ENCODE measurements at regions not wholly inside any gene's neighbourhood (a gene's known extent, or its start where the extent isn't known, plus 50 kb on each side); places are given as distances from the start of the nearest gene placed in this dataset.
"Not testable (repeated sequence)": the region's sequence is repeated elsewhere in the genome, so short reads cannot be mapped to it uniquely, and the experiment has no call there.

DNA sequence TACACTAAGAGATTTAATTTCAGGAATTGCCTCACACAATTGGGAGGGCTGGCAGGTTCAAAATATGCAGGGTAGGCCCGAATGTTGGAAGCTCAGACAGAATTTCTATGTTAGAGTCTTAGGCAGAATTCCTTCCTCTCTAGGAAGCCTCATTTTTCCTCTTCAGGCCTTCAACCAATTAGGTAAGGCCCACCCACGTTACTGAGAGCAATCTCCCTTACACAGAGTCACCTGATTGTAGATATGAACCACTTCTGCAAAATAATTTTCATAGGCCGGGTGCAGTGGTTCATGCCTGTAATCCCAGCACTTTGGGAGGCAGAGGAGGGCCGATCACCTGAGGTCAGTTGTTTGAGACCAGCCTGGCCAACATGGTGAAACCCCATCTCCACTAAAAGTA is 50.2 kb upstream of the HIVEP1 start:
- no peak overlapping the region for H3K4me3 ChIP-seq (ENCODE audit: low read depth, low read length)
- no peak for DNase-seq (ENCODE audit: low read depth)

DNA sequence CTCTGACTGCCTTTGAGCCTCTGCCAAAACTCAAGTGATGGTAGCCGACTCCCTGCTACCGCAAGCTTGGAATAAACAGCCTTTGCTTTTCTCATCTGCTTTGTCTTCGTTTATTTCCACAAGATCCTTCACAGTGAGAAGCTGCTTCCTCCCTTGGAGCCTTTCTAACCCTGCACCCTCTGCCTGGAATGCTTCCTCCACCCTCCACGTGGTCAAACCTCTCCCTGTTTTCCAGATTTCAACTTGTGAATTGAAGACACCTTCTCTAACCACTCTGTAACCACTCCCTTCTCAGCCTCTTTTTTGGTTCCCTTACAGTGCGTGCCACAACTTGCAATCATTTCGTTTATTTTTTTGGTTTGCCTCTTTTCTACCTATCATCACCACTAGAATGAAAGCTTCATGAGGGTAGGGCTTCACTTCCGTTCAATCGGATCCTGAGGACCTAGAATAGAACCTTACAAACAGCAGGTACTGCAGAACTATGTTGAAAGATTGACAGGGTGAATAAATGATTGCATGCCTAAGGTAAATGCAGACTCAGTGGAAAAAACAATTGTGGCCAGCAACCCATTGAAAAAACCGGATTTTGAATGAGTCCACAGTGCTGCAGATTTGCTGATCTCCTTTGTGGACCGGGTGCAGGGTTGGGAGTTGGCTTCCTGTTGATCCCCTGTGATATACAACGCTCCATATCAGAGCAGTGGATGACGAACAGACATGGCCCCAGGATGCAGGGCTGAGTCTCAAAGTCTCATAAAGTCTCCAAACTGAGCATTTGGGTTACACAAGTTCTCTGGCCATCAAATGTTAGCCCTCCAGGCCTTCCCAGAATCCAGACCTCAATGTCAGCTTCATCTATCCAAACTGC is 51.0 kb upstream of the HIVEP1 start:
- no peak for DNase-seq (ENCODE audit: low read depth)
- H3K4me3 ChIP-seq (ENCODE audit: low read depth, low read length): no peak overlapping the region

DNA sequence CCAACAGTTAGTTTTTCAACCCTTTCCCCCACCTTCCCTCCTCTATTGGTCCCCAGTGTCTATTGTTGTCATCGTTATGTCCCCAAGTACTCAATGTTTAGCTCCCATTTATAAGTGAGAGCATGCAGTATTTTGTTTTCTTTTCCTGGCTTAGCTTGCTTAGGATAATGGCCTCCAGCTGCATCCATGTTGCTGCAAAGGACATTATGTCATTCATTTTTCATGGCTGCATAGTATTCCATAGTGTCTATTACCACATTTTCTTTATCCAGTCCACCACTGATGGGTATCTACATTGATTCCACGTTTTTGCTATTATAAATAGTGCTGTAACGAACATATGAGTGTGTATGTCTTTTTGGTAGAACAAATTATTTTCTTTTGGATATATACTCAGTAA is 55.3 kb upstream of the HIVEP1 start:
- DNase-seq (ENCODE audit: low read depth): no peak

DNA sequence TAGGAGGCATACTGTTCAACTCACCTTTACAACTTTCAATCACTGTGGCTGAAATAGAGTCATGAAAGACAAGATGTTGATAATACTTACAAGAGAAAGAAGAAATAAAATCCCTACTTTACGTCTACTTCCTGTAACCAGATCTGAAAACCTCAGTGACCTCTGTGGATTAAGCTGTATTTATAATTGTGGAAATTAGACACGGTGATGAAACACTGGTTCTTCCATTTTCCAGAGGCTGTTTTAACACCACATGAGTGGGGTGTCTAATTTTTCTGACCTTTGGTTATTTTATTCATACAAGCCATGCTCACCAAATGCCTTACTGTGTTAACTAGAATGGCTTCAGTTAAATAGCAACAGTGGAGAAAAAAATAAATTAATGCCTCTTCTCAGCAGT is 58.5 kb upstream of the HIVEP1 start:
- H3K4me3 ChIP-seq (ENCODE audit: low read depth, low read length): no peak overlapping the region
- DNase-seq (ENCODE audit: low read depth): no peak

More for the DNA sequence above, 55.3 kb upstream of the HIVEP1 start:
- H3K4me3 ChIP-seq (ENCODE audit: low read depth, low read length): no peak overlapping the region

DNA sequence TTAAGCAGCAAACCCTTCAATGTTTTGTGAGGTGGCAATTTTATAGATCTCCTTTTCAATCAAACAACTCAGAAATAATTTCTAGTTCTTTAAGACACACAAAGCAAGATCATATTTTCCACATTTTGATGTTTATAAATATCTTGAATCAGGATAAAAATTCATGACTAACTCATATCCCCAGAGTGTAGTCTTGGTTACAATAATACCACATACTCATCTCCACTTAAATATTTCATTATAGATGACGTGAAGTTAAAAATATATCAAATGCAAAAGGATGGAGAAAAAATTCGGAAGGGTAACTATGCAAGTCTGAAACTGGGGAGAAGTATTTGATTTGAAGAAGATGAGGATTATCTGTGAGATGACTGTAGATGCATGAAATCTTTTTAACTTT is 59.8 kb upstream of the HIVEP1 start:
- DNase-seq (ENCODE audit: low read depth): no peak
- H3K4me3 ChIP-seq (ENCODE audit: low read depth, low read length): no peak overlapping the region

DNA sequence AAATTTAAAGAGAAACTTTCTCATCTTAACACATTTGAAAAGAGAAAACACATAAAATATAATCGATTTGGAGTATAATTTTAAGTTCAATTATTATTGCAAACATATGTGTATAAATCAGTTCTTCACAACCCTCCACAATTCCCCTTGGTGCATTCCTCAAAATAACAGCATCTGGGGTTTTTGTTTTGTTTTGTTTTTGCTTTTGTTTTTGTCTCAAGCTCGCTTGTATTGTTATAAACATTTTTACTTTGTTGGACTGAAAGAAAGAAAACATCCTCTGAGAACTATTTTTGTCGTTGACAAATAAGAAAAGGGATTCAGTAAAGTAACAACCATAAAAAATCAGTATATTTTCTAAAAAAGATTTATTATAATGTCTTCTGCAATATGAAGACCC is 60.2 kb upstream of the HIVEP1 start:
- no peak for DNase-seq (ENCODE audit: low read depth)
- no peak overlapping the region for H3K4me3 ChIP-seq (ENCODE audit: low read depth, low read length)

DNA sequence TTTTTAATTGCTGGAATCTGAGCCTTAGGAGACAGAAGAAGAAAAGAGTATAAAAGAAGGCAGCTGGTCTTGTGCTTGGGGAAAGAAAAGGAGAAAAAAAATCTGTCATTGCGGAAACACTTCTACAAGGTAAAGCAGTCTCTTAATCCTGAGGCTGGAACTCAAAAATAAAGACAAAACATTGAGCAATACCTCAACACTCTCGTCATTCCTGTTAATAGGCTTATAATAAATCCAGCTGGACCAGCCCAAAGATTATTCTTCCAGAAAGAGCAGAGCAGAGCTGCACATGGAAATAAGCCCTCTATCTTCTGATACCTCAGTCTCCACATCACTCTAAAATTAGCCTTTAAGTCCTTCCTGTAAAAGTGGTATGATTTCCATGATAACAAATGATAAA is 62.0 kb upstream of the HIVEP1 start:
- H3K4me3 ChIP-seq (ENCODE audit: low read depth, low read length): no peak overlapping the region
- DNase-seq (ENCODE audit: low read depth): no peak

DNA sequence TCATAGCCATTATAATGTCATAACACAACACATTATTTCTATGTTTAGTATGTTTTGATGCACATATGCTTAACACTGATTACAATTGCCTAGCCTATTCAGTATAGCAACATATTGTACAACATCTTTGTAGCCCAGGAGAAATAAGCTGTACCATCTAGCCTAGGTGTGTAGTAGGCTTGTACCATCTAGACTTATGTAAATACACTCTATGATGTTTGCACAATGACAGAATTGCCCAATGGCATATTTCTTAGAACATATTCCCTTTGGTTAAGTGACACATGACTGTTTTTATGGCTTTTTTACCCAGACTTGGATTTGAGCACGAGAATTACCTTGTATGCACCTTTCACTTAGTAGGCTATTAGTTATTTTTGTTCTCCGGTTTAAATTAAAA is 64.5 kb upstream of the HIVEP1 start:
- no peak for DNase-seq (ENCODE audit: low read depth)
- no peak overlapping the region for H3K4me3 ChIP-seq (ENCODE audit: low read depth, low read length)

DNA sequence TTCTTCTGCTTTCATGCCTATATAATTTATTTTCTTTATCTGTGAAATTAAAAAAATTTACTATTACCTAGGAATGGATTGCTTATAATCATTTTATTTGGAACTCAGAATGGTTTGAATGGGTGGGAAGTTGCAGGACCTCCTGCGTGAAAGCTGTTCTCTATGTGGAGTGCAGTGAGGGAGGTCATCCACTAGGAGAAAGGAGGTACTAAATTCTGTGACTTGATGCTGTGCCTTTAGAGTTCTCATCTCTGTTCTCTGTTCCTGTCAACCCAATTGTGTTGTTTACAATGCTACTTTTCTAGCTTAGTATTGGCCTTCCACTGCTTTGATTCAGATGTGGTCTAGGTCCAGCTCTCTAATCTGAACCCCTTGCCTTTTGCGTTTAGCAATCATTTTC is 65.0 kb upstream of the HIVEP1 start:
- no peak overlapping the region for H3K4me3 ChIP-seq (ENCODE audit: low read depth, low read length)
- DNase-seq (ENCODE audit: low read depth): no peak

DNA sequence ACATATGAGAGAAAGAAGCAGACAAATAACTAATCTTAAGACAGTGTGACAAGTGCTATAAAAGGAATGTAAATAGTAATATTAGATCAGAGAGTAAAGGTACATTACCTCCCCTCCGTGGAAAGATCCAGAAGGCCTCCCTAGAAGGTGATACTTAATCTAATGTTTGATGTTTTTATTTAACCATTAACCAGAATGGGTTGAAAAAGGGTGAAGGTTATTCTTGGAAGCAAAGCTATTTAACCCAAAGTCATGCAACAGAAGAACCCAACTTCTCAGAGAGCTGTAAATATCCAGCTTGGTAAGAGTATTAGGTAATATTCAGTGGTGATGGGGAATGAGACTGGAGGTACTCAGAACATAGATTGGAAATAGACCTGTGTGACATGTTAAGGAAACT is 68.0 kb upstream of the HIVEP1 start:
- no peak for DNase-seq (ENCODE audit: low read depth)
- no peak overlapping the region for H3K4me3 ChIP-seq (ENCODE audit: low read depth, low read length)

DNA sequence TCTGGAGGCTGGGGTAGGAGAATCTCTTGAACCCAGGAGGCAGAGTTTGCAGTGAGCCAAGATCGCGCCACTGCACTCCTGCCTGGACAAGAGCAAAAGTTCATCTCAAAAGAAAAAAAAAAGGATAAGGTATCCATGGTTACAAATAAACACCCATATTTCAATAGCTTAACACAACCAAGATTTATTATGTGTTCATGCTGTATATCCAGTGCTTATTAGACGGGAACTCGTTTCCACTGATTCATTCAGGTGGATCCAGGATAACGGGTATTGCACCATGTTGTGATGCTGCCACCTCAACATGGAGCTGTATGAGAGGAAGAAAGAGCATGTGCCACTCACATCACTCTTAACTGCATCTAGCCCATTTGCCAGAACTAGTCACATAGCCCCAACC is 69.1 kb upstream of the HIVEP1 start:
- no peak overlapping the region for H3K4me3 ChIP-seq (ENCODE audit: low read depth, low read length)
- no peak for DNase-seq (ENCODE audit: low read depth)

DNA sequence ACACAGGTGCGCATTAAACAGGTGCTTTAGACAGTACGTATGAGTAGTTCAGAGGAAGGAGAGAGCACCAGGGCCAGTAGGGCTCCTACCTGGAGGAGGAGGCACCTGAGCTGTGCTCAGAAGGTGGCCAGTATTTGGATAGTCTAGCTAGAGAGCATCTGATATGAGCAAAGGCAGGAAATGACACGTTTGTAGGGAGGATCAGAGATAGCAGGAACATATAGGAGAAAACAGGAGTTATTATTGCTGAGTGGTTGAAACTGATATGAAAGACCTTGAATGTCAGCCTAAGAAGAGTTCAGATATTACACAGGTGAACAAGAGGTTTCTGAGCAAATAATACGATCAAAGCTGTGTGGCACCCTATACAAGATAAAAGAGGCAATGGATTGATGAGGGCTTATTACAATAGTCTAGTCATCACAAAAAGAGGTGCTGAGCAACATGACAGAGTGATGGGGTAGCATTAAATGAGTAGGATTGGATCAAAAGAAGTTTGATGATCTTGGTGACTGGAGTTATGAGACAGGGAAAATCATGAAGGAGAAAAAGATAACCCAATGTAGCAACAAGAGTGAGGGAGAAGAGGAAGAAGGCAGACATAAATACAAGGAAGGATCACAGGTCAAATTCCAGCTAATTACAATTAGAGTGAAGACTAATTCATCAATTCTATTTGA is 69.8 kb upstream of the HIVEP1 start:
- DNase-seq (ENCODE audit: low read depth): no peak

DNA sequence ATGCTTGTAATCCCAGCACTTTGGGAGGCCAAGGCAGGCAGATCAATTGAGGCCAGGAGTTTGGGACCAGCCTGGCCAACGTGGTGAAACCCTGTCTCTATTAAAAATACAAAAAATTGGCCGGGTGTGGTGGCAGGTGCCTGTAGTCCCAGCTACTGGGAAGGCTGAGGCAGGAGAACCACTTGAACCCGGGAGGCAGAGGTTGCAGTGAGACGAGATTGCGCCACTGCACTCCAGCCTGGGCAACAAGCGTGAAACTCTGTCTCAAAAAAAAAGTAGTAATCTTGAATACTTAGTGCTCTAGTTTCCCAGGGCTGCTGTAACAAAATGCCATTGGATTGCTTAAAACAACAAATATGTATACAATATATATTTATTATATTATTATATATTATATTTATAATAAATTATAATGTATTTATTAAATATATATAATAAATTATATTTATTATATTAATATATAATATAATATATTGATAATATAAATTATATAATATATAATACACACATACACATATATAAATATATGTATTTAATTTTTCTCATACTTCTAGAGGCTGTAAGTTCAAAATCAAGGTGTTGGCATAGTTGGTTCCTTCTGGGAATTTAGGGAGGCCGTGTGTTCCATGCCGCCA is 71.5 kb upstream of the HIVEP1 start:
- DNase-seq (ENCODE audit: low read depth); H3K4me3 ChIP-seq (ENCODE audit: low read depth, low read length): not testable (repeated sequence)

More for the DNA sequence above, 69.8 kb upstream of the HIVEP1 start:
- no peak overlapping the region for H3K4me3 ChIP-seq (ENCODE audit: low read depth, low read length)

DNA sequence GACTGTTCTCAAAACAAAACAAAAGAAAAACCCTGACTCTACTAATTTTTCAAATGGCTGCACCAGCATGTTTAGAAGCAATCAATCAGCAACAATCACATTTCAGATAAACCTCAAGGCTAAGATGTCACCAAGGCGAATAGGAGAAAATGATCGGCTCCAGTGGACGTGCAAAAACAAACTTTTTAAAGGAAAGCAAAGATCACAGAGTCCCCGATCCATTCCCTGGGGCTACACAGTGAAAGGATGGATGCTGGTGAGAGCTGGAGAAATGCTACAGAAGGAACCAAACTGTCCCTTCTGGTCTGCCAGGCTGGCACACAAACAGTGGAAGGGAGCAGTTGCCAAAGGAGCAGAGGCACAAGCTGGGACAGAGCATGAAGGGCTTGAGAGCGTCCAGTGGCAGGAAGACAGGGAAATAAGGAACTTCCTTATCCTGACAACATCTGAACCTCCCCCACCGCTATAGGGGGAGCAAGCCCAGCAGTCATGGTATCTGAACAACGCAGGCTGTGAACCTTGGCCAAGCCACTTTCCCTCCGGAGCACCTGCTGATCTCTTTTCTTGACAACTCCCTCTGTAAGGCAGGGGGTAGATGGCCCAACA is 73.7 kb upstream of the HIVEP1 start:
- no peak for DNase-seq (ENCODE audit: low read depth)

DNA sequence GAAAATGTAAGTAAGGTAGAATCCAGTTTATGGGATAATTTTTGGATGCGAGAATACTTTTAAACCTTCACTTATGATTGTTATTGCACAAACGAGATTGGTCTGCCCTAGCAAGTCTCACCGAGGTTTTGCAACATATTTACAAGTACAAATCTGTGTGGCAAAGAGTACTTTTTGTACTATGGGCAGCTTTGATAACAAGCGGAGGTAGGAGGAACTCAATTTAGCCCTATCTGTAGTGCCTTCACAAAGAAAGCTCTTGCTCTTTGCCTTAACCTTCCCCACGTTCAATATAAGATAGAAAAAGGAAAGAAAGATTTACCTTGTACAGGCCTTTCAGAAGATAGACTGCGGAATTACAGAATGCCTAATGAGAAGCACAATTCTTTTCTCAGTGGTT is 77.5 kb upstream of the HIVEP1 start:
- no peak for DNase-seq (ENCODE audit: low read depth)
- no peak overlapping the region for H3K4me3 ChIP-seq (ENCODE audit: low read depth, low read length)

More for the DNA sequence above, 73.7 kb upstream of the HIVEP1 start:
- H3K4me3 ChIP-seq (ENCODE audit: low read depth, low read length): no peak overlapping the region

DNA sequence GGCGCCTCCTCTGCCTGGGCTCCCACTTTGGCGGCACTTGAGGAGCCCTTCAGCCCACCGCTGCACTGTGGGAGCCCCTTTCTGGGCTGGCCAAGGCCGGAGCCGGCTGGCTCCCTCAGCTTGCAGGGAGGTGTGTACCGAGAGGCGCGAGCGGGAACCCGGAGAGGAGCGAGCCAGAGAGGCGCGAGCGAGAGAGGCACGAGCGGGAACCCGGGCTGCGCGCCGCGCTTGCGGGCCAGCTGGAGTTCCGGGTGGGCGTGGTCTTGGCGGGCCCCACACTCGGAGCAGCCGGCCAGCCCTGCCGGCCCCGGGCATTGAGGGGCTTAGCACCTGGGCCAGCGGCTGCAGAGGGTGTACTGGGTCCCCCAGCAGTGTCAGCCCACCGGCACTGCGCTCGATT is 79.2 kb upstream of the HIVEP1 start:
- H3K4me3 ChIP-seq (ENCODE audit: low read depth, low read length); DNase-seq (ENCODE audit: low read depth): not testable (repeated sequence)

DNA sequence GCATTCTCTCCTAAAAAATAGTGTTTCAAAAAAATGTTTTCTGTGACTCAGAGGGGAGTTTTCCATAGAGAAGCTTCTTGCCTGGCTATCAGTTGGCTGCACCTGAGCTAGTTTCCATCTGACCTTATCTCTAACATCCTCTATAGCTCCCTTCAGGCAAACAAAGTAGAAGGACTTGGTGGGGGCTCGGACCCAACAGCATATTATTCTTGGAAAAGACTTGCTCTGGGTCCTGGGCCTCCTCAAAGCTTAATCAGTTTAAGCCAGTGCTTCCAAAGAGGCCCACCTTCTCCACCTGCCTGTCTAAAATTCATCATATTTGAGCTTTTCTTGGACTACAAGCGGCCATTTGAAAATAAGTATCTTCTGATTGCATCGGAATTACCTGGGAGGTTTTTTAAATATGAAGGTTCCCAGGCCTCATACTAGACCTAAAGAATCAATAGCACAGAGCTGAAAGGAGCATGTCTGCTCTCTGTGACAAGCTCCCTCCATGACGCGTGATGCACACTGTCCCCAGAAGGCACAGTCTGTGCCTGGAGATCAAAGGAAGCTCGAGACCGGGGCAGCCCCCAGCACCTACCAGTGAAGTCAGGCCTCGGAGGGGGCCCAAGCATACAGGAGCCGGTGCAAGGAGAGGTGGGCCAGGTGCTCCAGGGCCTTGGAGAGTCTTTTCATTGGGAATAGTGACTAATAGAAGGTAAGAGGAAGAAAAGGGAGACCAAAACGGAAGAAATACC is 80.6 kb upstream of the HIVEP1 start:
- DNase-seq (ENCODE audit: low read depth): no peak
- no peak overlapping the region for H3K4me3 ChIP-seq (ENCODE audit: low read depth, low read length)

DNA sequence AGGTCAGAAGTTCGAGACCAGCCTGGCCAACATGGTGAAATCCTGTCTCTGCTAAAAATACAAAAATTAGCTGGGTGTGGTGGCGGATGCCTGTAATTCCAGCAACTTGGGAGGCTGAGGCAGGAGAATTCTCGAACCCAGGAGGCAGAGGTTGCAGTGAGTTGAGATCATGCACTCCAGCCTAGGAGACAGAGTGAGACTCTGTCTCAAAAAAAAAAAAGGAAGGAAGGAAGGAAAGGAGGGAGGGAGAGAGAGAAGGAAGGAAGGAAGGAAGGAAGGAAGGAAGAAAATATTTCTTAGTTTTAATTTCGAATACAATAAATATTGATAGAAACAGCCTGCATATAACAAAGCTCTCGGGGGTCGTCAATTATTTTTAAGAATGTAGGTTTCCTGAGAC is 81.3 kb upstream of the HIVEP1 start:
- not testable (repeated sequence) for H3K4me3 ChIP-seq (ENCODE audit: low read depth, low read length)

DNA sequence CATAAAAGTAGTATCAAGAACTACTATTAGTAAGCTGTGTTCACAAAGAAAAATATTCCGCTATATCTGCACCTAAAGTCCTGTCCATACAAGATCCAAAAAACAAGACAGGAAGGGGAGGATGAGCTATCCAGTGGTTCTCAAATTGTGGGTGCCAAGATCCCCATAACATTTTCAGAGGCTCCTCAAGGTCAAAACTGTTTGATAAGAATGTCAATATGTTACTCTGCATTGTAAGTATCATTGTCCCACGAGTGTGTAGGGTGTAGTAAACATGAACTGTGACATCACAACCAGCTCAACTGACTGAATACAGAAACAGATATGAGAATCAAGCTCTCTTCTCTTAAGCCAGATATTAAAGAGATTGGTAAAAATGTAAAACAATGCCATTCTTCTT is 81.9 kb upstream of the HIVEP1 start:
- H3K4me3 ChIP-seq (ENCODE audit: low read depth, low read length): no peak overlapping the region
- no peak for DNase-seq (ENCODE audit: low read depth)

More for the DNA sequence above, 81.3 kb upstream of the HIVEP1 start:
- not testable (repeated sequence) for DNase-seq (ENCODE audit: low read depth)
